PC-3 (cell line): ENCODE measurements at regions not wholly inside any gene's neighbourhood (a gene's known extent, or its start where the extent isn't known, plus 50 kb on each side); places are given as distances from the start of the nearest gene placed in this dataset.

Experiments used
- ATAC-seq: fragments of 200-7000 bp; cut with Tn5 transposase; 2 replicates; pipeline ENCODE4 v1.9.1; 2020; ENCODE audit warnings: mild to moderate bottlenecking, moderate library complexity
- BruUV-seq: library from RNA; stranded (reverse); fragments of 400-500 nt; replicated peaks from 2 replicates; lab custom pipeline; 2021; lab: Mats Ljungman, UMichigan
- CTCF ChIA-PET: fragments of 300-600 bp; sonication (Branson Sonifier 250); formaldehyde crosslinking; loops from one replicate; lab custom pipeline; 2022; ENCODE audit warnings: antibody characterized with exemption; lab: Charles Lee
- POLR2A ChIA-PET: fragments of 300-600 bp; sonication (Branson Sonifier 250); formaldehyde crosslinking; loops from one replicate; lab custom pipeline; 2022; ENCODE audit warnings: antibody characterized with exemption; ENCODE audit not compliant: unreplicated experiment; lab: Charles Lee
- DNase-seq: peaks from one replicate; pipeline ENCODE4 v3.0.0-alpha.2; 2015
- H2AFZ ChIP-seq: fragments of 300-600 bp; sonication (generic); 2 replicates; pipeline ENCODE4 v1.6.0; 2016; ENCODE audit warnings: antibody characterized with exemption, low read length
- H3F3A ChIP-seq: fragments of 300-600 bp; sonication (generic); one replicate; pipeline ENCODE4 v1.6.0; 2017; ENCODE audit warnings: antibody characterized with exemption, low read length, control low read depth, mild to moderate bottlenecking; ENCODE audit not compliant: unreplicated experiment
- H3K27ac ChIP-seq: fragments of 300-600 bp; sonication (generic); 2 replicates; pipeline ENCODE4 v1.5.1; 2016; ENCODE audit warnings: mild to moderate bottlenecking, low read length
- H3K27me3 ChIP-seq: fragments of 300-600 bp; sonication (generic); 2 replicates; pipeline ENCODE4 v1.6.1; 2016; ENCODE audit warnings: low read length, mixed read lengths
- H3K36me3 ChIP-seq: fragments of 300-600 bp; sonication (generic); 2 replicates; pipeline ENCODE4 v1.6.1; 2016; ENCODE audit warnings: low read depth, mixed run types, low read length, mixed read lengths
- H3K4me1 ChIP-seq: fragments of 300-600 bp; sonication (generic); 2 replicates; pipeline ENCODE4 v1.5.1; 2016; ENCODE audit warnings: low read length; ENCODE audit not compliant: insufficient read depth
- H3K4me2 ChIP-seq: fragments of 300-600 bp; sonication (generic); 2 replicates; pipeline ENCODE4 v1.6.0; 2016; ENCODE audit warnings: low read length
- H3K4me3 ChIP-seq: fragments of 300-600 bp; sonication (generic); 2 replicates; pipeline ENCODE4 v1.5.1; 2016; ENCODE audit warnings: mild to moderate bottlenecking, low read length, mixed read lengths
- H3K79me2 ChIP-seq: fragments of 300-600 bp; sonication (generic); 2 replicates; pipeline ENCODE4 v1.6.1; 2017; ENCODE audit warnings: low read length, mixed read lengths
- H3K9ac ChIP-seq: fragments of 300-600 bp; sonication (generic); 2 replicates; pipeline ENCODE4 v1.6.0; 2016; ENCODE audit warnings: mild to moderate bottlenecking, low read length
- H3K9me2 ChIP-seq: fragments of 300-600 bp; sonication (generic); replicated peaks from 2 replicates; pipeline ENCODE4 v1.6.1; 2016; ENCODE audit warnings: mixed run types, low read length, mixed read lengths
- H3K9me3 ChIP-seq: fragments of 300-600 bp; sonication (generic); 2 replicates; pipeline ENCODE4 v1.6.1; 2016; ENCODE audit warnings: low read length, mixed read lengths
- H4K20me1 ChIP-seq: fragments of 300-600 bp; sonication (generic); 2 replicates; pipeline ENCODE4 v1.6.1; 2016; ENCODE audit warnings: low read length, mixed read lengths
- EZH2 ChIP-seq: fragments of 300-600 bp; sonication (generic); IDR thresholded peaks from one replicate; pipeline ENCODE4 v1.6.1; 2017; ENCODE audit warnings: antibody characterized with exemption, mild to moderate bottlenecking, low read length; ENCODE audit not compliant: unreplicated experiment
- EZH2phosphoT487 ChIP-seq: fragments of 300-600 bp; sonication (generic); IDR thresholded peaks from 2 replicates; pipeline ENCODE4 v1.6.1; 2018; ENCODE audit warnings: mild to moderate bottlenecking, antibody characterized with exemption, low read length, borderline replicate concordance
- intact Hi-C: fragments of 100-400 bp; cut with micrococcal nuclease; formaldehyde crosslinking; loops from 2 replicates; pipeline ENCODE4 v1.9.0; 2023
- TF ChIP-seq, protein P1 (sequence below): fragments of 300-600 bp; sonication (generic); conservative IDR thresholded peaks from 2 replicates; pipeline ENCODE4 v1.5.1; 2017; ENCODE audit warnings: antibody characterized with exemption, low read depth, mild to moderate bottlenecking, low read length

DNA sequence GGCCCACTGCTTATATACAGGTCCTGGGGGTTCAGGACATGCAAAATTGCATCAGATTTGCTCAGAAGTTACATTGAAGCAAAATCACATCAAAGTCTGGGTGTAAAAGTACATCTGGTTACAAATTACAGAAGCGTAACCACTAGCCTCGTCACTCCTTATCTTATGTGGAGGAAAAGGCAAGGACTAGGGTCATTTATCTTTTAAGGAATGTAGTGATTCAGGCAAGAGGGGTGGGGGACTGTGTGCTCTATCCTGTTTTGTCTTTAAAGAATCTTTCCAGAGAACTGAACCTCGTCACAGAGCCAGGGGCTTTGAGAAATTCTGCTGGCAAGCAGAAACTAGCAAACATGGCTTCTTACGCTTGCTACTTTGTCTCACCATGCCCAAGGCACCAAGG lies 61.1 kb upstream of the RAB4A start:
- Histone ChIP-seq H3K79me2 (no peaks in the 10 kb centered on the region), H3K9me3 (no peaks in the 10 kb centered on the region), H3F3A (no peaks in the 10 kb centered on the region), H3K4me3 (no peak overlapping the region), H3K4me1 (peaks cover 15% of the 10 kb centered on the region), H4K20me1 (no peaks in the 10 kb centered on the region), H3K27me3 (no peaks in the 10 kb centered on the region; the same call in 1 of the 2 replicates), H3K9me2 (no peaks in the 10 kb centered on the region), H3K9ac (no peak overlapping the region), H3K4me2 (no peak overlapping the region), H3K36me3 (no peaks in the 10 kb centered on the region), H2AFZ (no peak overlapping the region), H3K27ac (no peak overlapping the region)
- no peak for ATAC-seq
- BruUV-seq, result no TSS peak
- CTCF ChIA-PET, result no interaction called here
- DNase-seq, result no peak
- intact Hi-C loops, result no loop called here
- POLR2A ChIA-PET, result no interaction called here
- TF ChIP-seq, protein P1, sequence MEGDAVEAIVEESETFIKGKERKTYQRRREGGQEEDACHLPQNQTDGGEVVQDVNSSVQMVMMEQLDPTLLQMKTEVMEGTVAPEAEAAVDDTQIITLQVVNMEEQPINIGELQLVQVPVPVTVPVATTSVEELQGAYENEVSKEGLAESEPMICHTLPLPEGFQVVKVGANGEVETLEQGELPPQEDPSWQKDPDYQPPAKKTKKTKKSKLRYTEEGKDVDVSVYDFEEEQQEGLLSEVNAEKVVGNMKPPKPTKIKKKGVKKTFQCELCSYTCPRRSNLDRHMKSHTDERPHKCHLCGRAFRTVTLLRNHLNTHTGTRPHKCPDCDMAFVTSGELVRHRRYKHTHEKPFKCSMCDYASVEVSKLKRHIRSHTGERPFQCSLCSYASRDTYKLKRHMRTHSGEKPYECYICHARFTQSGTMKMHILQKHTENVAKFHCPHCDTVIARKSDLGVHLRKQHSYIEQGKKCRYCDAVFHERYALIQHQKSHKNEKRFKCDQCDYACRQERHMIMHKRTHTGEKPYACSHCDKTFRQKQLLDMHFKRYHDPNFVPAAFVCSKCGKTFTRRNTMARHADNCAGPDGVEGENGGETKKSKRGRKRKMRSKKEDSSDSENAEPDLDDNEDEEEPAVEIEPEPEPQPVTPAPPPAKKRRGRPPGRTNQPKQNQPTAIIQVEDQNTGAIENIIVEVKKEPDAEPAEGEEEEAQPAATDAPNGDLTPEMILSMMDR, result no peak
- TF ChIP-seq EZH2phosphoT487 (no peak), EZH2 (no peak)

DNA sequence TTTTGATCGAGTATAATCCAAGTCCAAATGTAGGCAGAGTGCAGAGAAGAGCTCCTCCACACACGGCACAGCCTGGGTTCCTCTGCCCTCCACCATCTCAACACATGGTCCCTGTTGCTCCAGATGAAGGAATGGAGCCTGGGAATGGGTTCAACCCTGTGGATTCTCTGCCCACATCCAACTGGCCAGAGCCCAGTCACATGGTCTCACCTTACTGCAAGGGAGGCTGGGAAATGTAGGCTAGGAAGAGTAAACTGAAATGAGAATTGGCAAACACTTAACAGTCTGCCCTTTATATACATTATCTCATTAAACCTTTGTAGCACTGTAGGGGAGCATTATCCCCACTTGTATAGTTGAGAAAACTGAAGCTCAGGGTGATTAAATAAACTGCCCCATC lies 60.1 kb upstream of the RAB4A start:
- intact Hi-C loops, result no loop called here
- Histone ChIP-seq H3K9ac (no peak overlapping the region), H2AFZ (no peak overlapping the region), H3K4me1 (peaks cover 15% of the 10 kb centered on the region), H4K20me1 (no peaks in the 10 kb centered on the region), H3K27ac (no peak overlapping the region), H3K9me3 (no peaks in the 10 kb centered on the region), H3K4me3 (no peak overlapping the region), H3K9me2 (no peaks in the 10 kb centered on the region), H3K4me2 (no peak overlapping the region), H3K27me3 (no peaks in the 10 kb centered on the region; the same call in 1 of the 2 replicates), H3F3A (no peaks in the 10 kb centered on the region), H3K79me2 (no peaks in the 10 kb centered on the region), H3K36me3 (no peaks in the 10 kb centered on the region)
- ChIA-PET POLR2A (no interaction called here), CTCF (no interaction called here)
- DNase-seq, result no peak
- no TSS peak for BruUV-seq
- ATAC-seq, result no peak
- no peak for TF ChIP-seq EZH2
- TF ChIP-seq EZH2phosphoT487, result no peak
- TF ChIP-seq, protein P1, result no peak

DNA sequence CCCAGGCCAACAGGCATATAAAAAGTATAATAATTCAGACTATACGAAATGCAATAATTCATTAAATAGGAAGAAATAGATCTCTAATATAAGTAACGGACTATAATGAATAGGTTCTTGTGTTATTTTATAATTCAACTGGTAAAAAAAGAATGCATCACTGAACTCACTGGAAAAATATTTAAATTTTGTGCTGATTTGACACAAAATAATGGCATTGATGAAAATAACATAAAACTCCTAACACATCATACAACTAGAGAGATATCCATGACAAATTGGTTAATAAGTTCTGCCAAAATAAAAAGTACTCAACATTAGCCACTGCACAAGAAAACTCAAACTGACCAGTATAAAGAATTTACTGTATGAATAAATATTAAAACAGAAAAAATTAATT lies 57.1 kb upstream of the RAB4A start:
- Histone ChIP-seq H3K4me3 (no peak overlapping the region), H3K9ac (no peak overlapping the region), H3K79me2 (no peaks in the 10 kb centered on the region), H3K9me3 (no peaks in the 10 kb centered on the region), H3K36me3 (no peaks in the 10 kb centered on the region), H3F3A (no peaks in the 10 kb centered on the region), H3K4me2 (no peak overlapping the region), H3K9me2 (no peaks in the 10 kb centered on the region), H2AFZ (no peak overlapping the region), H4K20me1 (no peaks in the 10 kb centered on the region), H3K27me3 (no peaks in the 10 kb centered on the region; the same call in 1 of the 2 replicates), H3K4me1 (peaks cover 7% of the 10 kb centered on the region), H3K27ac (no peak overlapping the region)
- BruUV-seq, result no TSS peak
- POLR2A ChIA-PET, result no interaction called here
- ATAC-seq (no peak), DNase-seq (no peak)
- intact Hi-C loops, result no loop called here
- TF ChIP-seq EZH2phosphoT487, result no peak
- TF ChIP-seq, protein P1, result no peak
- no peak for TF ChIP-seq EZH2
- CTCF ChIA-PET, result no interaction called here
